ENCODE measurements at regions not wholly inside any gene's neighbourhood (a gene's known extent, or its start where the extent isn't known, plus 50 kb on each side); places are given as distances from the start of the nearest gene placed in this dataset.

- H3K36me3 ChIP-seq = no peaks in the 10 kb centered on the region
- intact Hi-C loops (cut with DNase I; ENCODE audit: low total_unique reads) = no loop called here
- H3K4me3 ChIP-seq = no peak overlapping the region
- H3K27ac ChIP-seq = no peak overlapping the region
- H3K9me3 ChIP-seq = no peaks in the 10 kb centered on the region
- no peak for TF ChIP-seq CTCF (IDR thresholded peaks at IDR 0.05)
- H3K4me1 ChIP-seq = no peaks in the 10 kb centered on the region
- peaks cover 0 to 36% of the 10 kb centered on the region in 2 donors for H3K27me3 ChIP-seq
- no peak for DNase-seq
These were observed 285.2 kb downstream of the IRF8 start for GRCh38 chr16:86184185-86184584.

- DNase-seq = no peak
- H3K27ac ChIP-seq = no peak overlapping the region
- no peaks in the 10 kb centered on the region for H3K4me1 ChIP-seq
- no peak overlapping the region for H3K4me3 ChIP-seq
- peaks cover 0 to 29% of the 10 kb centered on the region in 2 donors for H3K27me3 ChIP-seq
- H3K36me3 ChIP-seq = no peaks in the 10 kb centered on the region
- intact Hi-C loops (cut with DNase I; ENCODE audit: low total_unique reads) = no loop called here
- TF ChIP-seq CTCF (IDR thresholded peaks at IDR 0.05) = no peak
- no peaks in the 10 kb centered on the region for H3K9me3 ChIP-seq
These were observed 286.1 kb downstream of the IRF8 start for GRCh38 chr16:86185089-86185488.

GRCh38 chr16:86186313-86186712, 287.4 kb downstream of the IRF8 start:
- H3K4me3 ChIP-seq = no peak overlapping the region
- intact Hi-C loops (cut with DNase I; ENCODE audit: low total_unique reads) = no loop called here
- no peak overlapping the region for H3K27ac ChIP-seq
- DNase-seq = no peak
- peaks cover 0 to 35% of the 10 kb centered on the region in 2 donors for H3K27me3 ChIP-seq
- no peaks in the 10 kb centered on the region for H3K9me3 ChIP-seq
- H3K36me3 ChIP-seq = no peaks in the 10 kb centered on the region
- no peaks in the 10 kb centered on the region for H3K4me1 ChIP-seq
- no peak for TF ChIP-seq CTCF (IDR thresholded peaks at IDR 0.05)

- no peak for DNase-seq
- intact Hi-C loops (cut with DNase I; ENCODE audit: low total_unique reads) = no loop called here
- no peak overlapping the region for H3K4me3 ChIP-seq
- H3K9me3 ChIP-seq = no peaks in the 10 kb centered on the region
- no peak for TF ChIP-seq CTCF (IDR thresholded peaks at IDR 0.05)
- H3K4me1 ChIP-seq = no peaks in the 10 kb centered on the region
- no peak overlapping the region for H3K27ac ChIP-seq
- H3K27me3 ChIP-seq = peaks cover 0 to 55% of the 10 kb centered on the region in 2 donors
- H3K36me3 ChIP-seq = no peaks in the 10 kb centered on the region
These were observed 291.0 kb downstream of the IRF8 start for GRCh38 chr16:86189934-86190333.

GRCh38 chr16:86191663-86192062, 292.7 kb downstream of the IRF8 start:
- DNase-seq = no peak
- no peaks in the 10 kb centered on the region for H3K36me3 ChIP-seq
- H3K4me3 ChIP-seq = no peak overlapping the region
- H3K27me3 ChIP-seq = peaks cover 0 to 57% of the 10 kb centered on the region in 2 donors
- H3K4me1 ChIP-seq = no peaks in the 10 kb centered on the region
- intact Hi-C loops (cut with DNase I; ENCODE audit: low total_unique reads) = no loop called here
- no peak overlapping the region for H3K27ac ChIP-seq
- no peak for TF ChIP-seq CTCF (IDR thresholded peaks at IDR 0.05)
- no peaks in the 10 kb centered on the region for H3K9me3 ChIP-seq

GRCh38 chr16:86193528-86194193, 294.7 kb downstream of the IRF8 start:
- no peak for TF ChIP-seq CTCF (IDR thresholded peaks at IDR 0.05)
- Histone ChIP-seq H3K36me3 (no peaks in the 10 kb centered on the region), H3K4me1 (no peaks in the 10 kb centered on the region), H3K27ac (no peak overlapping the region), H3K4me3 (no peak overlapping the region), H3K27me3 (peaks cover 0 to 62% of the 10 kb centered on the region in 2 donors), H3K9me3 (no peaks in the 10 kb centered on the region)
- intact Hi-C loops (cut with DNase I; ENCODE audit: low total_unique reads) = no loop called here
- no peak for DNase-seq
